H1 (cell line): ENCODE measurements at regions not wholly inside any gene's neighbourhood (a gene's known extent, or its start where the extent isn't known, plus 50 kb on each side); places are given as distances from the start of the nearest gene placed in this dataset.

ENCODE experiments used
- CHD7 ChIP-seq: fragments of 300-600 bp; sonication (generic); IDR thresholded peaks from 2 replicates; pipeline ENCODE4 v1.7.1; 2012; ENCODE audit warnings: low read length, moderate library complexity, mild to moderate bottlenecking, inconsistent platforms; ENCODE audit not compliant: insufficient replicate concordance

GRCh38 chr7:8380130-8380529 lies 53.3 kb upstream of the NXPH1 start (continued):
- TF ChIP-seq CHD7, result no peak
